ENCODE measurements at regions not wholly inside any gene's neighbourhood (a gene's known extent, or its start where the extent isn't known, plus 50 kb on each side); places are given as distances from the start of the nearest gene placed in this dataset.

GRCh38 chr13:64793592-64793991 lies 2436.5 kb downstream of the PCDH9 start:
- Mint-ChIP-seq H3K27me3 (ENCODE audit: insufficient read depth, low read depth, poor library complexity) (no peaks in the 10 kb centered on the region), H3K27ac (no peak overlapping the region), H3K4me3 (no peak overlapping the region), H3K36me3 (ENCODE audit: low read depth) (no peaks in the 10 kb centered on the region), H3K9me3 (no peaks in the 10 kb centered on the region), H3K4me1 (no peaks in the 10 kb centered on the region)
- no peaks in the 10 kb centered on the region for H3K4me1 ChIP-seq (ENCODE audit: insufficient read depth)
- H2AFZ ChIP-seq: no peak overlapping the region
- no peaks in the 10 kb centered on the region for H3K36me3 ChIP-seq (ENCODE audit: insufficient read depth)
- H3K9me2 ChIP-seq (ENCODE audit: insufficient read depth): no peaks in the 10 kb centered on the region; the same call in 1 of the 2 replicates
- H3K27me3 ChIP-seq (ENCODE audit: insufficient read depth): no peaks in the 10 kb centered on the region
- H3K27ac ChIP-seq (ENCODE audit: low read depth): no peak overlapping the region
- no peaks in the 10 kb centered on the region for H3F3A ChIP-seq (replicated peaks; ENCODE audit: low read depth)
- no peaks in the 10 kb centered on the region for H3K79me2 ChIP-seq (replicated peaks; ENCODE audit: insufficient read depth)
- no peak for DNase-seq (ENCODE audit: low spot score)
- no peak overlapping the region for H3K4me2 ChIP-seq
- no peak overlapping the region for H3K4me3 ChIP-seq
- H4K20me1 ChIP-seq (replicated peaks; ENCODE audit: insufficient read depth): no peaks in the 10 kb centered on the region
- no peak for ATAC-seq
- TF ChIP-seq JUNB (IDR thresholded peaks at IDR 0.05; ENCODE audit: unreplicated experiment) (no peak), ZNF114 (CRISPR knock-in tag; IDR thresholded peaks at IDR 0.05) (no peak), REST (IDR thresholded peaks at IDR 0.05; ENCODE audit: unreplicated experiment) (no peak), POLR2AphosphoS5 (IDR thresholded peaks at IDR 0.05; ENCODE audit: low read depth) (no peak), STAT1 (IDR thresholded peaks at IDR 0.05; ENCODE audit: unreplicated experiment) (no peak), ETS1 (IDR thresholded peaks at IDR 0.05) (no peak), CTCF (conservative IDR thresholded peaks at IDR 0.05; ENCODE audit: low read depth in 2 of 2) (no peak)

GRCh38 chr13:64793131-64793530 lies 2437.0 kb downstream of the PCDH9 start:
- H3K4me1 ChIP-seq (ENCODE audit: insufficient read depth): no peaks in the 10 kb centered on the region
- no peaks in the 10 kb centered on the region; the same call in 1 of the 2 replicates for H3K9me2 ChIP-seq (ENCODE audit: insufficient read depth)
- no peaks in the 10 kb centered on the region for H4K20me1 ChIP-seq (replicated peaks; ENCODE audit: insufficient read depth)
- no peak overlapping the region for H3K27ac ChIP-seq (ENCODE audit: low read depth)
- no peaks in the 10 kb centered on the region for H3F3A ChIP-seq (replicated peaks; ENCODE audit: low read depth)
- Mint-ChIP-seq H3K27ac (no peak overlapping the region), H3K27me3 (ENCODE audit: insufficient read depth, low read depth, poor library complexity) (no peaks in the 10 kb centered on the region), H3K4me1 (no peaks in the 10 kb centered on the region), H3K36me3 (ENCODE audit: low read depth) (no peaks in the 10 kb centered on the region), H3K4me3 (no peak overlapping the region), H3K9me3 (no peaks in the 10 kb centered on the region)
- ATAC-seq (no peak), DNase-seq (ENCODE audit: low spot score) (no peak)
- no peaks in the 10 kb centered on the region for H3K36me3 ChIP-seq (ENCODE audit: insufficient read depth)
- H3K27me3 ChIP-seq (ENCODE audit: insufficient read depth): no peaks in the 10 kb centered on the region
- H3K4me3 ChIP-seq: no peak overlapping the region
- no peak overlapping the region for H2AFZ ChIP-seq
- no peaks in the 10 kb centered on the region for H3K79me2 ChIP-seq (replicated peaks; ENCODE audit: insufficient read depth)
- H3K4me2 ChIP-seq: no peak overlapping the region
- TF ChIP-seq EZH2phosphoT487 (IDR thresholded peaks at IDR 0.05; ENCODE audit: unreplicated experiment) (no peak), EZH2 (IDR thresholded peaks at IDR 0.05; ENCODE audit: low read depth, unreplicated experiment) (no peak), ZNF462 (CRISPR knock-in tag; IDR thresholded peaks at IDR 0.05) (no peak), JUNB (IDR thresholded peaks at IDR 0.05; ENCODE audit: unreplicated experiment) (no peak)

All from GM23338 (cell line).